ENCODE measurements at regions not wholly inside any gene's neighbourhood (a gene's known extent, or its start where the extent isn't known, plus 50 kb on each side); places are given as distances from the start of the nearest gene placed in this dataset.

- TF ChIP-seq CHD7 (IDR thresholded peaks at IDR 0.05; ENCODE audit: insufficient replicate concordance, low read length) (no peak), USF2 (IDR thresholded peaks at IDR 0.05; ENCODE audit: low read length) (no peak), MAFK (IDR thresholded peaks at IDR 0.05; ENCODE audit: low read depth, low read length) (no peak), CBX5 (IDR thresholded peaks at IDR 0.05; ENCODE audit: low read depth, low read length) (no peak)
These were observed 175.1 kb downstream of the C9orf50 start (continued) for GRCh38 chr9:129445794-129446306.
